ENCODE measurements at regions not wholly inside any gene's neighbourhood (a gene's known extent, or its start where the extent isn't known, plus 50 kb on each side); places are given as distances from the start of the nearest gene placed in this dataset.
"Not testable (repeated sequence)": the region's sequence is repeated elsewhere in the genome, so short reads cannot be mapped to it uniquely, and the experiment has no call there.

DNA sequence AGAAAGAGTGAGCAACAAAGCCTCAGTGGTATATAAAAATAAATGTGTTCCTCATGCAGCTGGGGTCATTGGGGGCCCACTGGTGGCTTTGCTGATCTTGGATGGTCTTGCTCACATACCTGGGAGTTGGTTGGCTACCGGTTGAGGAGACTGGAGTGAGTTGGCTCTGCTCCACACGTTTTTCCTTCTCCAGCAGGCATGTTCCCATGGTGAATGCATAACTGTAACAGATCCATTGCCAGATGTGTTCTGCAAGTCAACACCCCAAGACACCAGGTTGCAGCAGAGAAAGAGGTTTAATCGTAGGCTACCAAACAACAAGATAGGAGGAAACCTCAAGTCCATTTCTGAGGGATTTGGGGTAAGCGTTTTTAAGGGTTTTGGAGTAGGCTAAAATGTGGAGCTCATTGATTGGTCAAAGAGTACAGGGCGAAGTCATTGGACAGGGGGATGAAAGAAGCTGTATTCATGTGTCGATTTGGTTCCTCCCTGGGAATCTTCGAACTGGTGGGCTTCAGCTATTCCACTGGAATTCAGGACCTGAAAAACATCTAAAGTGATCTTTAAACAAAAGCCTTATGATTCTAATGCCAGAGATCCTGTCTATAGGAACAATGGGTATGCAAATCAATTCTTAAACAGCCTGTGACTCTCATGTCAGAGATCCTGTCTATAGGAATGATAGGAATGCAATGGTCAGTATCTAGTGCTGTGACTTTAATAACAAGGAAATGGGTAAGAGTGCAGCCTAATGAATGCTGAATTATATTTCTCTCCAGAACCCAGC lies 467.5 kb upstream of the C16orf82 start:
- no peak for DNase-seq

DNA sequence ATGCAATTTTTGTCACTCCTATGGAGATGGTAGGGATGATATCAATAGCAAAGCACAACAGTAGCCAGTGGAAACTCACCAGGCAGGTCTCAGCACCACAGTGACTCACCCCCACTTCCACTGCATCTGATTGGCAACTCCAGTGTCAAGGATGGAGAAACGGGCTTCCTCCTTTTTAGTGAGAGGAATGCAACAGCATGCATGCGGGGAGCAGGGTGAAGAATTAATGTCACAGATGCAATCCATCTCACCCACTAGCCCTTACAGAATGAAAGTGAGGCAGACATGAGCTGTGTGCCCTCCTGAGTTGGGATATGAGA lies 467.0 kb upstream of the C16orf82 start:
- no peak for DNase-seq

DNA sequence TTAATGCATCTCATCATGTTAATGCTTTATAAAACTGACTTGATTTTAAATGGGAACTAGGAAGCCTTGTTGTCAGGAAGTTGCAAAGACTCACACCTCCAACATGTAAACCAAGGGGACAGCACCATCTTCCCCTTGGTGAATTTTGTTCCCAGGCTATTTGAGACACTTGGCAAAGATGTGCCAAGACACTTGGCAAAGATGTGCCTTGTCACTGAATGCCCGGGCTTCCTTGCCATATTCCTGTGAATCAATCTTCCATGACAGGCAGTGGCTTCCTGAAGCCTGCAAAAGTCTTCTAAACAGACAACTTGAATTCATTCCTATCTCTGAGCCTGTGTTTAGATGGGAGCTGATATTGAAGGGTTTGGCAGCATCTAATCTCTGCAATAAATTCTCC lies 465.4 kb upstream of the C16orf82 start:
- DNase-seq, result no peak

DNA sequence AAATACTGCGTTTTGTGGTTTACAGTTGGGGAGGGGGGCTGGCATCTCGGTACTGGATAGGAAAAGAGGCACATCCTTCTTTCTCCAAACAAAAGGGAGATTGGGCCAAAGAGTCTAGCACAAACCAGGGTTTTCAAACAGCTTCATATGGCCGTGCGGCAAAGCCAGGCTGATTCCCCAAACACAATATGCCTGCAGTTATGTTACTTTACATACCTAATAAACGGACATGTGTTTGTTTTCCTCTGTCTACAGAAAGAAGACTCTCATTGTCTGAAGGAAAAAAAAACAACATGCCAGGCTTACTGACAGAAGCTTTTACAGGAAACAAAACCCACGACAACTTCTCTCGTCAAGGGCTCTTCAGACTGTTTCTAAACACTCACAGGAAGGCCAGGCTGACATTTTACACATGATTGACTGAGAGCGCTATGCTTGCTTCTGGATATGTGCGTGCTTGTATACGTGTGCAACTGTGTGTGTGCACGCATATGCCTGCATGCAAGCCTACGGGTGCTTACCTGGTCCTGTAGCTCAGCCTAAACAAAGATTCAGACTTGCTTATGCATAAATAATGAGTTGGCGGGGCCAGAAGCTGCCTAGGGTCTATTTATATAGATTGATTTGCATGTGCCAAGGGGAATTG lies 461.0 kb upstream of the C16orf82 start:
- DNase-seq, result no peak

DNA sequence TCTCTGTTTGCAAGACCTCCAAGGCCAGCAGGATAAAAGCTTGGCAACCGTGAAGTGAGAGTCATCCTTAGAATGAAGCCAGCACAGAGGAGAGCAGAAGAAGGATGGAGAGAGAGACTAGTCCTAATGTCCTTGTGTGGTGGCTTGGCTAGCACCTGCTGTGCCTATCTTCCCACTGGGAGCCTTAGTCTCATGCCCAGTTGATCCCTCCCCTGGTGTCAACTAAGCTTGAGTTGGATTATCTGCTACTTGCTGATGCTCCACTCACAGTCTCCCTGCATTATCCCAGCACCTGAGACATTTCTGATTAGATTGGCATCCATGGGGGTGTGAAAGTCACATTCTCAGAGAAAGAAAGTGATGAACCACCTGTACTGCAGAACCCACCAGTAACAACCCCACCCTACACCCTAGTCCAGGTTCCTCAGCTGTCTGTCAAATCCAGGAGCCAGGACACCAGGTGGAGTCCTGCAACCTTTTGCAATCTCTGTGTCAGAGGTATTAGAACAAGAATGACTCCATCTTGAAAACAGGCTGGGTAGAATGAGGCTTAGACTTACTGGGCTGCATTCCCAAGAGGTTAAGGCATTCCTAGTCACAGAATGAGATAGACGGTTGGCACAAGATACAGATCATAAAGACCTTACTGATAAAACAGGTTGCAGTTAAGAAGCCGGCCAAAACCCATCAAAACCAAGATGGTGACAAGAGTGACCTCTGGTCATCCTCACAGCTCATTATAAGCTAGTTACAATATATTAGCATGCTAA lies 460.2 kb upstream of the C16orf82 start:
- no peak for DNase-seq

DNA sequence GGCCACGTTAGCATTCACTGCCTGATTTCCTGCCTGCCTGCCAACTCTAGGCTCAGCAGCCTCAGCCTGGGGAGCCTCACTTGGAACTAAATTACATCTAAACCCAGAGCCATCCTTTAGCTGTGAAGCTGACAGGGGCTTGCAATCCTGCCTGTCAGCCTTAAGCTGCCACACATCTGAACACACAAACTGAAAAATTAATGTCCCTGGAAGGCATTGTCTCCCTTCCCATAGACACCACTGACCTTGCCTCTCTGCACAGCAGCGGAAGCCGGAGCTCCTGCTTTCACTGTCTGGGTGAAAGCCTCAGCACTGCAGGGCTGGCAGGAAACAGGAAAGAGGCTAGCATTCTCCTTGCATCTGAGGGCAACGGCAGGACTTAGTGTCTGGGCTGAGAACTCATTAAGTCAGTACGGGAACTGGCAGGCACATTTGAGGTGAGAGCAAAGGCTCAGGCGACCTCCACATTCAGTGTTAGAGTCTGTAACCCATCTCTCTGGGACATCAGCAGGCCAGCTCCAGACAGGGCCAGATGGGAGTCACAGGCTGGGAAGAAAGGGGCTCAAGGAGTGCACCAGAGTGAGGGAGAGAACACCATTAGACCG lies 452.4 kb upstream of the C16orf82 start:
- DNase-seq, result no peak

DNA sequence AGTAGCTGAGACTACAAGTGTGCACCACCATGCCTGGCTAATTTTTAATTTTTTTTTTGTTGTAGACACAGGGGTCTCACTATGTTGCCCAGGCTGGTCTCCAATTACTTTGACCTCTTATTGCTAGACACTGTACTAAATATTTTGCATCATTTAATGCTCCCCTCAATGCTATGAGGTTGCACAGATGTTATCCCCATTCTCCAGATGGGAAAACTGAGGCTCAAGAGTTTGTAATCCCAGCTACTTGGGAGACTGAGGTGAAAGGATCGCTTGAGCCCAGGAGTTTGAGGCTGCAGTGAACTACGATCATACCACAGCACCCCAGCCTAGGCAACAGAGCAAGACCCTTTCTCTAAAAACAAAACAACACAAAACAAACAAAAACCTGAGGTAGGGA lies 443.3 kb upstream of the C16orf82 start:
- no peak for DNase-seq

DNA sequence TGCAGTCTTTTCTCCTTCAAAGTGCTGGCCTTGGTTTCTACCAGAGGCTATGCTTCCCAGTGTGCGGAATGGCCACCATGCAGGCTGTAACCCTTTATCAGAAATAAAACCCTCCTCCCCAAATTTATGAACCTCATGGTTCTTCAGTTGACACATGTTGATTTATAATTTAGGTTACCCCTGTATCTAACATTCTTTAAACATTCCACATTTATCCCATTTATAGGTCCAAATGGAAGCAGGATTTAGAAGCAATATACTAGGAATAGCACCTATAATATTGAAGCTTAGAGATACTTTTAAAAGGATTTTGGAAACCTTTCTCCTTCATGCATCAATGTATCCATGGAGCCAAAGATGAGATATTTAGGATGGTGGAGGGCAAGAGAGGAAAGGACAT lies 438.8 kb upstream of the C16orf82 start:
- no peak for DNase-seq

DNA sequence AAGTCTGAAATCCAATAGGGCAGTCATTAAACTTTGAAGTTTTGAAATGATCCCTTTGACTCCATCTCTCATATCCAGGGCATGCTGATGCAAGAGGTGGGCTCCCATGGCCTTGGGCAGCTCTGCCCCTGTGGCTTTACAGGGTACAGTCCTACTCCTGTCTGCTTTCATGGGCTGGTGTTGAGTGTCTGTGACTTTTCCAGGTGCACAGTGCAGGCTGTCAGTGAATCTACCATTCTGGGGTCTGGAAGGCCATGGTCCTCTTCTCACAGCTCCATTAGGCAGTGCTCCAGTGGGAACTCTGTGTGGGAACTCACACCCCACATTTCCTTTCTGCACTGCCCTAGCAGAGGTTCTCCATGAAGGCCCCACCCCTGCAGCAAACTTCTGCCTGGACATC lies 435.4 kb upstream of the C16orf82 start:
- DNase-seq, result not testable (repeated sequence)

DNA sequence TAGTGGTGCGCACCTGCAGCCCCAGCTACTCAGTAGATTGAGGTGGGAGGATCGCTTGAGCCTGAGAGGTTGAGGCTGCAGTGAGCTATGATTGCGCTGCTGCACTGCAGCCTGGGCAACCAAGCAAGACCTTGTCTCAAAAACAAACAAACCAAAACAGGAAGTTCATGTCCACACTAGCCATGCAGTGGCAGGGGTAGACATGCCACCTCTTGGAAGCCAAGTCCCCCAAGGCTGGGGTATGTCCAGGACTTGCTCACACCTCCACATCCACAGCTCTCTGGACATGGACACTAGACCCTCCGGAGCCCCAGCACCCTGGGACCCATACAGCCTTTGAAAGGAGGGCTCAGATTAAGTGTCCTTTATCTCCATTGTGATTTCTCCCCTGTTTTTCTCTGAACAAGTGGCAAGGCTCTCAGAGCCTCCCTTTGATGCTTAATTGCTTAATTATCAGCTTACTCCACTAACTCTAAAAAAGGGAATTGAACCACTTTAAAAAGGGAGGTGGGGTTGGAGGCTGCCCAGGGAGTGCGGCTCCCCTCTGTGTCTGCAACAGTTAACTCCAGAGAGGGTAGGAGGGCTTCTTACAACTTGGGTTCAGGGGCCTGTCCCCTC lies 424.6 kb upstream of the C16orf82 start:
- DNase-seq, result no peak

DNA sequence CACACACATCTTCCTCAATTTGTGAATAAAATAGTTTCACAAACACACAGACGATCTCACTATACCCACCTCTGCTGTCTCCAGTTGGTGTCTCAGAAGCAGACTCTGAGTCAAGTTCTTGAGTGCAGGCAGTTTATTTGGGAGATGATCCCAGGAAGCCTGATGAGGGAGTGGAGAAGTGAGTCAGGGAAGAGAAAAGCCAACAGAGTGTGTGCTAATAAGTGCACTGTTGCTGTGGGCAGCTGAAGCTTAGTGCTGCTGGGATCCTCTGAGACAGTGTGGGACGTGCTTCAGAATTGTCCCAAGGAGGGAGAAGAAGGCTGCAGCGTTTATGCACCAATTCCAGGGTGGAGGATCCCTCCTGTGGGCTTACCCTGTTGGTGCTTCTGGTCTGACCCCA lies 423.2 kb upstream of the C16orf82 start:
- no peak for DNase-seq

DNA sequence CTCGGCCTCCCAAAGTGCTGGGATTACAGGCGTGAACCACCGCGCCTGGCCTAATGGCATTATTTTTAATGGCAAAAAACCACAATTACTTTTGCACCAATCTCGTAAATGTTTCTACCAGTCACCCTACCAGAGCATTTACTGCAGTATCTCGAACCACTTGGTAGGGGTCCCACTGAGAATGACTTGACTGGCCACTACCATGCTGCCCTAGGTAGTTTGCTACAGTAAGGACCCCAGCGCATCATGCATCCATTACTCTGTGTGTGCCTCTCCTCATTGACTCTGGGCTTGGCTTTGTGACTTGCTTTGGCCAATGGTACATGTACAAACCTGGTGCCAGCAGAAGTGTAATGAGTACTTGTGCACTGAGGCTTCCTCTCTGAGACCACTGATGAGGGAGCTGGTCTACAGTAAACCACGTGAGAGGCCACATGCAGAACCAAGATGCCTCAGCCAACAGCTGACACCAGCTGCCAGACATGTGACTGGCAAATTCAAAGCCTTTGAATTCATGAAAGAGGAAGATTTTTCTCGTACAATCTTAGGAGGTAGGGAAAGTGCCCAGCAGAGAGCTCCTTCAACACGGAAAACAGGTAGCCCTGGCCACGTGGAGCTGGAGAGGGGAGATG lies 421.7 kb upstream of the C16orf82 start:
- DNase-seq, result no peak

DNA sequence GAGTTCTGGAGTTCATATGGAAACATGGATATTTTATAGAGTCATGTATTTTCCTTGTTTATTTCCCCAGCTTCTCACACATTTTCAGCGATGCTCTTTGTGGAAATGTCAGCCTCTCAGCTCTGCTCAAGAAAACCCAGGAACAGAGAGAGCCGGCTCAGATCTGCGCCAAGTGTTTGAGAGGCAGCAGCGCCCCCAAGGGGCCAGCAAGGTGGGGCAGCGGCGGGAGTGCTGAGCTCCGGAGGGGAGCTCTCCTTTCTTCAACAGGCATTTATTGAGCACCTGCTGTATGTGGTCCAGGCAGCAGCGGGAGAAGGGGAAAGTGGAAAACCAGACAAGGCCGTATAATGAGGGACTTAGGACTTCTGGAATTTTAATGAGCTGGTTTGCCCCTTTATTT lies 421.1 kb upstream of the C16orf82 start:
- no peak for DNase-seq

DNA sequence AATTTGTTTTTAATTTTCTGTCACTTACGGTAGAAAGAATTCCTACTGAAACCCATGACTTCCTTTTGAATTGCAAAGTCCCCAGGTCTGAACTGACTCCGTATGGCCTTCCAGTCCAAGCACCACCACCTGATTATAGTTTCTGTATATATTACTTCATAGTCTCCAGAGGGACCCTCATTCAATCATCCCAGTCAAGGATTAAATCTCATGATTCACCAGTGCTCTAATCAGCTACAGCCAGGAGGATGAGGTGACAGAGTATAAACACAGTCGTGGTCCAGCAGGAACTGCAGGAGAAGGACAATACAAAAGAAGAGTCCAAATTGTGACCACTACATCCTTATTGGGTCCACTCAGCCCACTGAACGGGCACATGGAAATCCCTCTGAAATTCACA lies 418.9 kb upstream of the C16orf82 start:
- no peak for DNase-seq

DNA sequence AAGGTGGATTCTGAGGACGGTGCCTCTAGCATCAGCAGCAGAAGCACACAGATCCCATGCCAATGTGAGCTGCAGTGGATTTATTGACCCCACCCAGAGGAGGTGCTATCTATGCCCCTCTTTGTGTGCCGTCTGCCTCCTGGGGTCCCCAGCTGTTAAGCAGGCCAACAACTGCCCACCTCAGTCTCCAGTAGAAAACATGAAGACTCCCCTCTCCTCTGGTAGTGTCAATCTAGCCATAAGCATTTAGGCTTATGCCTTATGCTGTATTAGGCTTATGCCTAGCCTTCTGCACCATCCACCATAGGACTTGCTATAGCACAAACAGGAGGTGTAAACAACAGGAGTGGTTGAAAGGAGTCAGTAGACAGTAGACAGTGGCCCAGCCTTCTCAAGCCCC lies 417.9 kb upstream of the C16orf82 start:
- DNase-seq, result no peak

DNA sequence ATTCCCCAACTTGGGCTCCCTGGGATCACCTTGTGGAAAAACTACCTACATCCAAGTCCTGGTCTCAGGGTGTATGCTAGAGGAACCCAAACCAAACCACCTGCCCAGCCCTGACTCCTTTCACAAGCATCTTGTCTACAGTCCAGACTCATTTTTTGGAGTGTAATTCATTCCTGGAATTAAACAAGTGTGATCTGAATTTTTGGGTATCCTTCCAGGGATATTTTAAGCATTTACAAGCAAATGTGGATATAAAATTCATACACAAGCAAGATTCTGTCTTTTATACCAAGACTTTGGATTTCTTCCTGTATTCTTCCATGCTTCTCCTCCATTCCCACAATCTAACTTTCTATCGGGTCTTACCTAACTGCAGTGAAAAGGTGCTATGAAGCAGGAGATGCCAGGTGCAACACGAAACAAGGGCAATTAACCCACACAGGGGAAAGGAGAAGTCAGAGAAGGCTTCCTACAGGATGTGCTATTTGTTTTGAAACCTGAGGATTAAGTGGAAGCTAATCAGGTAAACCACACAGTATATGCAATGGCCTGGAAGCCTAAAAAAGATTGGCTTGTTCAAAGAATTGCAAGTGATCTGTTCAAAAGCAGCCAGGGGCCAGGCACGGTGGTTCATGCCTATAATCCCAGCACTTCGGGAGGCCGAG lies 417.2 kb upstream of the C16orf82 start:
- DNase-seq, result no peak

DNA sequence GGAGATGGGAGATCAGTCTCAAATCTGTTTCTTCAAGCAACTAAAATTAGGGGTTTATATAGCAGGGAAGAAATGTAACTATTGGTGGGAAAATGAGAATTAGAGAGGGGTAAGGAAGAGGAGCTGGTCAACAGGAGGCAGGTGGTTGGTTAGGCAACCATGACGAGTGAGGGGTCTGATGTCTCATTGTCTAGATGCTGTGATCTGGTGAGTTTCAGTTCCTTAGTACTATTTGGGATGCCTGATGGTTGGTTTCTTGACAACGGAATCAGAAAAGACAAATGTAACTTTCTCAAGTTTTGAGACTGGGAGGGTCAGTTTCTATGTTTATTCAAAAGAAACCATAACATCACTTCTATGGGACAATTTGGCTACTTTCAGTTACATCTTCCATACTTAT lies 415.3 kb upstream of the C16orf82 start:
- DNase-seq, result no peak

DNA sequence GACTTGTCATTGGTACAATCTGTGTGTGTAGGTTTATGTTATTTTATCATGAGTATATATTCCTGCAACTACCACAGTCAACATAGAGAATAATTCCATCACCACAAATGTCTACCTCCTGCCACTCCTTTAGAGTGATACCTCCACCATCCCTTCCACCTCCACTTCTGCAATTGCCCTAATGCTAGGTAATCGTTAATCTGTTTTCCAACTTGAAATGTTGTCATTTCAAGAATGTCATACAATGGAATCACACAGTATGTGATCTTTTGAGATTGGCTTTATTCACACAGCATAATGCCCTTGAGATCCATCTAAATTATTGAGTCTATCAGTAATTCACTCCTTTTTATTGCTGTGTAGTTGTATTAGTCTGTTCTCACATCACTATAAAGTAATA lies 414.8 kb upstream of the C16orf82 start:
- no peak for DNase-seq

DNA sequence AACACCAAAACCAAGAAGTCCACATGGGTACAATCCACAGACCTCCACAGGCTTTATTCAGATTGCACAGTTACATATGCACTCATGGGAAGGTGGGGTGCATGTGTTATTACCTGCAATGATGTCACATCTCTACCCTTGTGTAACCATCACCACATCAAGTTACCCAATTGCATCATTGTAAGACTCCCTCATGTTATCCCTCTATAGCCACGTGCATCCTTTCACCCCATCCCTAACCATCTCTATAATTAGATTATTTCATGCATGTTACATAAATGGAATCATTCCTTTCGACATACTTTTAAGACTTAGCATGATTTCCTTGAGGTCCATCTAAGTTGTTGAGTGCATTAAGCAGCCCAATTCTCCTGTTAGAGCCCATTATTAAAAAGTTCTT lies 408.2 kb upstream of the C16orf82 start:
- no peak for DNase-seq

DNA sequence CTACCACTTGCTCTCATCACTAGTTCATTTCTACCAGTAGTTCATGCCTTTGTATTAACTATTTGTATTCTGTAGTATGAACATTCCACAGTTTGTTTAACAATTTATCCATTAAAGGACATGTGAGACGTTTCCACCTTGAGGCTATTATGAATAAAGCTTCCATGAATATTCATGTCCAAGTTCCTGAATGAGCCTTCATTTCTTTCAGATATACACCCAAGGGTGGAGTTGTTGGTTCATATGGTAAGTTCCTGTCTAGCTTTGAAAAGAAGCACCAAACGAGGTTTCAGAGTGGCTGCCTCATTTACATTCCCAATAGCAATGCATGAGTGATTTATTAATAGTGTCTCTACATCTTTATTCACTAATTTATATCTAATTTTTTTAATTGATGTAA lies 407.8 kb upstream of the C16orf82 start:
- no peak for DNase-seq

DNA sequence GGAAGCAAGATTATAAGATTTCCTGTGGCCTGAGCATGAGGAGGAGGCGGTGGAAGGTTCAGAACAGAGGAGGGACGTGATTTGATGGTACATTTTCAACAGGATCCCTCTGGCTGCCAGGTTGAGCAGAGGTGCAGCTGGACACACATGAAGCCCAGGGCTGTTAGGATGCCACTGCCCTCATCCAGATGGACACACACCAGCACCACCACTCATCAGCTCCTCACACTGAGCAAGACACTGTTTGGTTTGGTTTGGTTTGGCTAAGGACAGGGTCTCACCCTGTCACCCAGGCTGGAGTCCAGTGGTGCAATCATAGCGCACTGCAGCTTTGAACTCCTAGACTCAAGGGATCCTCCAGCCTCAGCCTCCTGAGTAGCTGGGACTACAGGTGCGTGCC lies 402.6 kb upstream of the C16orf82 start:
- DNase-seq, result no peak

All from activated effector memory CD4-positive, alpha-beta T cell treated with Interleukin-2 at 50 U/mL for 16 hours (primary cell).